Fibroblast of skin of right biceps (primary cell): ENCODE measurements at regions not wholly inside any gene's neighbourhood (a gene's known extent, or its start where the extent isn't known, plus 50 kb on each side); places are given as distances from the start of the nearest gene placed in this dataset.
"Not testable (repeated sequence)": the region's sequence is repeated elsewhere in the genome, so short reads cannot be mapped to it uniquely, and the experiment has no call there.

ENCODE experiments used
- DNase-seq: peaks from one replicate; pipeline ENCODE4 v3.0.0-alpha.2; 2013

GRCh38 chr14:86420131-86420530 lies 890.2 kb downstream of the FLRT2 start:
- no peak for DNase-seq

- no peak for DNase-seq
Measured at GRCh38 chr14:86414146-86414545, 884.2 kb downstream of the FLRT2 start.

GRCh38 chr14:86404989-86405649 lies 875.2 kb downstream of the FLRT2 start:
- DNase-seq, result peak; percentile 18

- no peak for DNase-seq
Measured at GRCh38 chr14:86404425-86404824, 874.5 kb downstream of the FLRT2 start.

- no peak for DNase-seq
Measured at GRCh38 chr14:86402545-86402944, 872.6 kb downstream of the FLRT2 start.

- DNase-seq, result no peak
Measured at GRCh38 chr14:86391085-86391484, 861.1 kb downstream of the FLRT2 start.

- DNase-seq, result no peak
Measured at GRCh38 chr14:86388216-86388615, 858.3 kb downstream of the FLRT2 start.

GRCh38 chr14:86373886-86374285 lies 843.9 kb downstream of the FLRT2 start:
- DNase-seq, result no peak

GRCh38 chr14:86372402-86372801 lies 842.5 kb downstream of the FLRT2 start:
- no peak for DNase-seq

- no peak for DNase-seq
Measured at GRCh38 chr14:86364634-86365033, 834.7 kb downstream of the FLRT2 start.

GRCh38 chr14:86363576-86363975 lies 833.6 kb downstream of the FLRT2 start:
- no peak for DNase-seq

GRCh38 chr14:86363047-86363446 lies 833.1 kb downstream of the FLRT2 start:
- no peak for DNase-seq

- DNase-seq, result no peak
Measured at GRCh38 chr14:86357876-86358275, 827.9 kb downstream of the FLRT2 start.

- no peak for DNase-seq
Measured at GRCh38 chr14:86357119-86357518, 827.2 kb downstream of the FLRT2 start.

GRCh38 chr14:86346818-86347384 lies 817.0 kb downstream of the FLRT2 start:
- DNase-seq, result no peak

GRCh38 chr14:86334355-86334754 lies 804.4 kb downstream of the FLRT2 start:
- no peak for DNase-seq

GRCh38 chr14:86333493-86333892 lies 803.5 kb downstream of the FLRT2 start:
- DNase-seq, result peak; percentile 28

- no peak for DNase-seq
Measured at GRCh38 chr14:86331341-86331740, 801.4 kb downstream of the FLRT2 start.

- DNase-seq, result peak; percentile 10
Measured at GRCh38 chr14:86321151-86321550, 791.2 kb downstream of the FLRT2 start.

GRCh38 chr14:86312154-86312665 lies 782.3 kb downstream of the FLRT2 start:
- DNase-seq, result not testable (repeated sequence)

GRCh38 chr14:86311151-86311550 lies 781.2 kb downstream of the FLRT2 start:
- no peak for DNase-seq

- DNase-seq, result no peak
Measured at GRCh38 chr14:86310611-86311010, 780.7 kb downstream of the FLRT2 start.

- no peak for DNase-seq
Measured at GRCh38 chr14:86310148-86310547, 780.2 kb downstream of the FLRT2 start.

GRCh38 chr14:86305058-86305457 lies 775.1 kb downstream of the FLRT2 start:
- peak; percentile 49 for DNase-seq

- DNase-seq, result no peak
Measured at GRCh38 chr14:86299994-86300393, 770.0 kb downstream of the FLRT2 start.
